ENCODE measurements at regions not wholly inside any gene's neighbourhood (a gene's known extent, or its start where the extent isn't known, plus 50 kb on each side); places are given as distances from the start of the nearest gene placed in this dataset.

- in situ Hi-C loops (cut with MboI), result no loop called here
- H3K4me1 ChIP-seq (ENCODE audit: control insufficient read depth, insufficient read depth, low read length), result no peaks in the 10 kb centered on the region
- FAIRE-seq, result no peak
- intact Hi-C loops (cut with micrococcal nuclease; ENCODE audit: unreplicated experiment), result no loop called here
- no peaks in the 10 kb centered on the region for H4K20me1 ChIP-seq (ENCODE audit: control insufficient read depth, insufficient read depth)
- H3K9ac ChIP-seq (ENCODE audit: control insufficient read depth, insufficient read depth, low read length), result no peak overlapping the region
- H2AFZ ChIP-seq (ENCODE audit: control insufficient read depth, low read depth, low read length), result no peak overlapping the region
- DNase-seq (ENCODE audit: low read depth, low spot score), result no peak
- no peak for ATAC-seq
- no peaks in the 10 kb centered on the region for H3K36me3 ChIP-seq (ENCODE audit: control insufficient read depth in 2 of 2, insufficient read depth in 2 of 2, low read length in 1 of 2)
- 42% methylated on average over 2 of the region's 2 CpGs for WGBS (ENCODE audit: insufficient coverage, insufficient replicate concordance, low lambda C conversion rate, missing lambda C conversion rate)
- H3K27ac ChIP-seq (ENCODE audit: control insufficient read depth, insufficient read depth), result no peak overlapping the region
- ChIA-PET POLR2A (no interaction called here), RAD21 (ENCODE audit: unreplicated experiment) (no interaction called here), CTCF (interaction anchor here (1.1 kb wide), 1 partner anchor 28 kb away, joined by 3 read pairs; no protein-coding TSS in a partner anchor), SMC1A (ENCODE audit: uncharacterized antibody, unreplicated experiment) (no interaction called here)
- no peak overlapping the region for H3K4me2 ChIP-seq (ENCODE audit: control insufficient read depth, insufficient read depth)
- no peaks in the 10 kb centered on the region for H3K9me3 ChIP-seq (replicated peaks; ENCODE audit: control insufficient read depth, insufficient read depth, low read length)
- no peaks in the 10 kb centered on the region for H3K79me2 ChIP-seq (ENCODE audit: control insufficient read depth, insufficient read depth, low read length)
- no peaks in the 10 kb centered on the region for H3K27me3 ChIP-seq (replicated peaks in 1 of 2; ENCODE audit: control insufficient read depth in 2 of 2, insufficient read depth in 2 of 2, low read length in 1 of 2)
- no TSS peak for BruUV-seq (replicated peaks)
- H3K4me3 ChIP-seq, result no peak overlapping the region
- TF ChIP-seq POU2F2 (IDR thresholded peaks at IDR 0.05; ENCODE audit: borderline replicate concordance, low read depth, low read length), result no peak
- no peak for TF ChIP-seq PAX5 (IDR thresholded peaks at IDR 0.05; ENCODE audit: borderline replicate concordance, low read depth, low read length)
- TF ChIP-seq HSF1 (IDR thresholded peaks at IDR 0.05; ENCODE audit: low read depth, low read length), result no peak
- TF ChIP-seq HDGF (IDR thresholded peaks at IDR 0.05), result no peak
- TF ChIP-seq NBN (IDR thresholded peaks at IDR 0.05), result no peak
- TF ChIP-seq SMARCA5 (IDR thresholded peaks at IDR 0.05), result no peak
- TF ChIP-seq SP1 (IDR thresholded peaks at IDR 0.05; ENCODE audit: low read depth, low read length), result no peak
- no peak for TF ChIP-seq CBX3 (IDR thresholded peaks at IDR 0.05; ENCODE audit: borderline replicate concordance, low read depth)
- TF ChIP-seq SIX5 (IDR thresholded peaks at IDR 0.05; ENCODE audit: low read depth, low read length, severe bottlenecking), result no peak
- no peak for TF ChIP-seq ZNF217 (IDR thresholded peaks at IDR 0.05)
- TF ChIP-seq PKNOX1 (IDR thresholded peaks at IDR 0.05), result no peak
Measured at GRCh38 chr13:74633734-74634133, 499.5 kb upstream of the KLF12 start.
